ENCODE measurements at regions not wholly inside any gene's neighbourhood (a gene's known extent, or its start where the extent isn't known, plus 50 kb on each side); places are given as distances from the start of the nearest gene placed in this dataset.
"Not testable (repeated sequence)": the region's sequence is repeated elsewhere in the genome, so short reads cannot be mapped to it uniquely, and the experiment has no call there.

GRCh38 chr16:48972236-48972635, 309.4 kb downstream of the CBLN1 start:
- no peak for TF ChIP-seq JUND (IDR thresholded peaks at IDR 0.05; ENCODE audit: low read depth)
- DNase-seq (ENCODE audit: low read depth in 1 of 2, low spot score in 1 of 2) = no peak
- in situ Hi-C loops (cut with HindIII; ENCODE audit: low pct_unique_long_range_greater_than_20kb, low sequenced_read_pairs) = no loop called here

- TF ChIP-seq JUND (IDR thresholded peaks at IDR 0.05; ENCODE audit: low read depth) = no peak
- no peak for DNase-seq (ENCODE audit: low read depth in 1 of 2, low spot score in 1 of 2)
- in situ Hi-C loops (cut with HindIII; ENCODE audit: low pct_unique_long_range_greater_than_20kb, low sequenced_read_pairs) = no loop called here
Observed at GRCh38 chr16:48971571-48972077, 310.0 kb downstream of the CBLN1 start.

DNA sequence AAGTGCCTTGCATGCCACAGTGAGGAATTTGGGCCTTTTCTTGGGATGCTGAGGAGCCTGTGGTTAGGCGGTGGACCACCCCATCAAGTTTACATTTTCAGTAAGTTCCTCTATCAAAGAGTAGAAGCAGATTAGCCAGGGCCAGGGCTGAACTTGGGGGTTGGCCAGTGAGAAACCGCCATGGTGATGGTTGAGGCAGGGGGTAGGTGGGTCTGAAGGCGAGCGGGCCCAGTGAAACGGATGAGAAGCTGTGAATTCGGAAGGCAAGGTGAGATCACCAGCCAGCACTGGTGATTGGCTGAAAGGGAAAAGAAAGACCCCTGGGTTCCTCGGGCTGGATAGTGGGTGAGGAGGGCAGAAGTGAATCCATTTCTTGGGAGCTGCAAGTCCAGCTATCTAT, 311.4 kb downstream of the CBLN1 start:
- DNase-seq (ENCODE audit: low read depth in 1 of 2, low spot score in 1 of 2) = no peak
- in situ Hi-C loops (cut with HindIII; ENCODE audit: low pct_unique_long_range_greater_than_20kb, low sequenced_read_pairs) = no loop called here
- no peak for TF ChIP-seq JUND (IDR thresholded peaks at IDR 0.05; ENCODE audit: low read depth)

- DNase-seq (ENCODE audit: low read depth in 1 of 2, low spot score in 1 of 2) = no peak
- in situ Hi-C loops (cut with HindIII; ENCODE audit: low pct_unique_long_range_greater_than_20kb, low sequenced_read_pairs) = no loop called here
- TF ChIP-seq JUND (IDR thresholded peaks at IDR 0.05; ENCODE audit: low read depth) = no peak
Observed at GRCh38 chr16:48969611-48970010, 312.0 kb downstream of the CBLN1 start.

GRCh38 chr16:48965386-48965785, 316.3 kb downstream of the CBLN1 start:
- TF ChIP-seq JUND (IDR thresholded peaks at IDR 0.05; ENCODE audit: low read depth) = no peak
- DNase-seq (ENCODE audit: low read depth in 1 of 2, low spot score in 1 of 2) = no peak
- in situ Hi-C loops (cut with HindIII; ENCODE audit: low pct_unique_long_range_greater_than_20kb, low sequenced_read_pairs) = no loop called here

DNA sequence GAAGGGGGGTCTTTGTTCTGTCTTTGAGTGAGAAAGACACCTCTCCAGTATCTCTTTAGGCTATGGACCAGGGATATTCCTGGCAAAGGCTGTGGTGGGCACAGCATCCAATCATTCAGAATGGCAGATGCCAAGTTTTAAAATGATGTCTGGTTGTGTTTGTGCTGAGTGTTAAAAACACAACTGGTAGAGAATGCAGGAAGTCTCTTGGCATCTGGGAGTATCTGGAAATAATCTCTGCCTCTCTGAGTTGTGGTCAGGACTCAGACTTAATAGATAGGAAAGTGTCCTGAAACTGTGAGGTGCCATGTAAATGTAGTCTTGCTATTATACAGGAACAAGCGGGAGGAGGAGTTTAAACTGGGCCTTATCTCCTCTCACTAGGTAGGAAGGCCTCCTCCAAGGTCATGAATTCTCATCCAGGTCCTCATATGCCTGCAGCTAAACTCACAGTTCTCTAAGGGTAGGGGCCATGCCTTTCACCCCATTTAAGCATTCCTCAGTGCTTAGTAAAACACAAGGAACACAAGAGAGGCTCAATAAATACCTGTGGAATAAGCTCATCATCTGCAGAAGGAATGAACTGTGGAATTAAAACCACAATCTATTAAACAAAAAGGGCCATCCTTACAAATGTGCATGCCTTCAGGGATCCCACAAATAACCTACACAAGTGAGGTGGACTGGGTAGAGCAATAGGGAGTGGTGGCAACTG, 317.6 kb downstream of the CBLN1 start:
- peak in 1 of 2 experiments; percentile 2 for DNase-seq (ENCODE audit: low read depth in 1 of 2, low spot score in 1 of 2)
- no peak for TF ChIP-seq JUND (IDR thresholded peaks at IDR 0.05; ENCODE audit: low read depth)
- in situ Hi-C loops (cut with HindIII; ENCODE audit: low pct_unique_long_range_greater_than_20kb, low sequenced_read_pairs) = no loop called here

GRCh38 chr16:48963306-48963705, 318.3 kb downstream of the CBLN1 start:
- in situ Hi-C loops (cut with HindIII; ENCODE audit: low pct_unique_long_range_greater_than_20kb, low sequenced_read_pairs) = no loop called here
- DNase-seq (ENCODE audit: low read depth in 1 of 2, low spot score in 1 of 2) = no peak
- TF ChIP-seq JUND (IDR thresholded peaks at IDR 0.05; ENCODE audit: low read depth) = no peak

- in situ Hi-C loops (cut with HindIII; ENCODE audit: low pct_unique_long_range_greater_than_20kb, low sequenced_read_pairs) = no loop called here
- DNase-seq (ENCODE audit: low read depth in 1 of 2, low spot score in 1 of 2) = no peak
- no peak for TF ChIP-seq JUND (IDR thresholded peaks at IDR 0.05; ENCODE audit: low read depth)
Observed at GRCh38 chr16:48961546-48961945, 320.1 kb downstream of the CBLN1 start.

DNA sequence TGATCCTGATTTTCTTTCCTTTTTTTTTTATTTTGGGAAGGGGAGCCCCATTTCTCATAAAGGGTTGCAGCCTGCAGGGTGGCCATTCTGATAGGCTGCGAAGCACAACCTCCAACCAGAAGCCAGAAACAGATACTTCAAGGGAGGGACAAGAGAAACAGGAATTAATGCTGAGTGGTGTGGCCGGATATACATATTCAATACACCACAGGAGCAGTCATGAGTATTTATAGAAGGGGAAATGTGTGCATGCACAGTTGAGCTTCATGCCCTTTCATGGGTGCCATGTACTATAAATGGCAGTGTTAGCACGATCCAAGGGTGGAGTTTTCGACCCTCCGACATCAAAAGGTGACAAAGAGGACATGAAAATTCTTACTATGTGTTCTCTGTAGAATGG, 320.8 kb downstream of the CBLN1 start:
- in situ Hi-C loops (cut with HindIII; ENCODE audit: low pct_unique_long_range_greater_than_20kb, low sequenced_read_pairs) = no loop called here
- no peak for DNase-seq (ENCODE audit: low read depth in 1 of 2, low spot score in 1 of 2)
- TF ChIP-seq JUND (IDR thresholded peaks at IDR 0.05; ENCODE audit: low read depth) = no peak

DNA sequence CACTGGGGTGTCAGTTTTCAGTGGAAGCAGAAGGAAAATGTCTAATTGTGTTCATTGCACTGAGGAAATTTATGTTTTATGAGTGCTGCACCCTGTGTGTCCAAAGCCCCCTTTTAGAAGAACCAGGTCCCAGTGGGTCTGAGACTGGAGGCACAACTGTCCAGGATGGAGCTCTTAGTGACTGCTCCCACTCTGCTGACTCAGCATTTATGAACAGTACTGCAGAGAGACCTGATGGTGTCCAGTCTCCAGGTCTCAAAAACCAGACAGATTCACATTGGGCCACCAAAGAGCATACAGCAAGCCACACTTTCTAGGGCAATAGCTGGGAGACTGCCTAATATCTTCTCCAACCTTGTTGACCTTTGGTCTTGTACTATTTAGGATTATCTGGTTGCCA, 321.9 kb downstream of the CBLN1 start:
- in situ Hi-C loops (cut with HindIII; ENCODE audit: low pct_unique_long_range_greater_than_20kb, low sequenced_read_pairs) = no loop called here
- TF ChIP-seq JUND (IDR thresholded peaks at IDR 0.05; ENCODE audit: low read depth) = no peak
- DNase-seq (ENCODE audit: low read depth in 1 of 2, low spot score in 1 of 2) = no peak

DNA sequence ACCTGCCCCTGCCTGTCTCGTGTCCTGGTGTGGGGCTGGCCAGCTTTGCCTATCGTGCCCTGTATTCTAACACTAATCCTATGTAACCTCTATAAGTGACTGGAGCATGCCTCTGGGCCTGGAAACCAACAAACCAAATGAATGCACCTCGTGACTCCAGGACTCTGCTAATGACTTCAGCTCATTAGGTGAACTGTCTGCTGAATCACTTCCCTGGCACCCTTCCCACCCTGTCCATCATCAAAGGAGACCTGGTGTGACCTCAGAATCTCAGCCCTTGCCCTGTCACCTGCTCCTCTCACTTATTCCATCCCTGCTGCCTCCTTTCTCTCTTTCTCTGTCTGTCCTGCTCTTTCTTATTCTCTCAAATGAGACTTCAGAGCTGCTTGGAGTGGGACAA, 322.4 kb downstream of the CBLN1 start:
- TF ChIP-seq JUND (IDR thresholded peaks at IDR 0.05; ENCODE audit: low read depth) = no peak
- in situ Hi-C loops (cut with HindIII; ENCODE audit: low pct_unique_long_range_greater_than_20kb, low sequenced_read_pairs) = no loop called here
- no peak for DNase-seq (ENCODE audit: low read depth in 1 of 2, low spot score in 1 of 2)

GRCh38 chr16:48958681-48959080, 323.0 kb downstream of the CBLN1 start:
- in situ Hi-C loops (cut with HindIII; ENCODE audit: low pct_unique_long_range_greater_than_20kb, low sequenced_read_pairs) = no loop called here
- TF ChIP-seq JUND (IDR thresholded peaks at IDR 0.05; ENCODE audit: low read depth) = no peak
- DNase-seq (ENCODE audit: low read depth in 1 of 2, low spot score in 1 of 2) = no peak

GRCh38 chr16:48956620-48957019, 325.0 kb downstream of the CBLN1 start:
- no peak for DNase-seq (ENCODE audit: low read depth in 1 of 2, low spot score in 1 of 2)
- in situ Hi-C loops (cut with HindIII; ENCODE audit: low pct_unique_long_range_greater_than_20kb, low sequenced_read_pairs) = no loop called here
- no peak for TF ChIP-seq JUND (IDR thresholded peaks at IDR 0.05; ENCODE audit: low read depth)

- TF ChIP-seq JUND (IDR thresholded peaks at IDR 0.05; ENCODE audit: low read depth) = no peak
- no peak for DNase-seq (ENCODE audit: low read depth in 1 of 2, low spot score in 1 of 2)
Observed at GRCh38 chr16:48955837-48956236, 325.8 kb downstream of the CBLN1 start.

GRCh38 chr16:48951621-48952125, 330.0 kb downstream of the CBLN1 start:
- DNase-seq (ENCODE audit: low read depth in 1 of 2, low spot score in 1 of 2); in situ Hi-C loops (cut with HindIII; ENCODE audit: low pct_unique_long_range_greater_than_20kb, low sequenced_read_pairs): not testable (repeated sequence)

More at GRCh38 chr16:48955837-48956236, 325.8 kb downstream of the CBLN1 start:
- in situ Hi-C loops (cut with HindIII; ENCODE audit: low pct_unique_long_range_greater_than_20kb, low sequenced_read_pairs) = no loop called here

Data from T47D (cell line).